GDM1 (cell line): ENCODE measurements at regions not wholly inside any gene's neighbourhood (a gene's known extent, or its start where the extent isn't known, plus 50 kb on each side); places are given as distances from the start of the nearest gene placed in this dataset.

Experiments
- DNase-seq: peaks from one replicate; lab custom pipeline; 2025; lab: John Stamatoyannopoulos, UW

- DNase-seq: no peak
These were observed 287.2 kb downstream of the YTHDC2 start for GRCh38 chr5:113800686-113801085.

- DNase-seq: no peak
These were observed 290.8 kb downstream of the YTHDC2 start for GRCh38 chr5:113804264-113804663.

- DNase-seq: no peak
These were observed 291.4 kb downstream of the YTHDC2 start for GRCh38 chr5:113804943-113805342.

- no peak for DNase-seq
These were observed 292.8 kb downstream of the YTHDC2 start for GRCh38 chr5:113806250-113806649.

- no peak for DNase-seq
These were observed 293.4 kb downstream of the YTHDC2 start for GRCh38 chr5:113806904-113807303.

- DNase-seq: no peak
These were observed 294.0 kb downstream of the YTHDC2 start for GRCh38 chr5:113807427-113807991.

GRCh38 chr5:113808956-113809355 lies 295.5 kb downstream of the YTHDC2 start:
- no peak for DNase-seq

GRCh38 chr5:113809626-113810025 lies 296.1 kb downstream of the YTHDC2 start:
- no peak for DNase-seq

- DNase-seq: no peak
These were observed 300.0 kb downstream of the YTHDC2 start for GRCh38 chr5:113813466-113813865.

GRCh38 chr5:113817683-113818082 lies 304.2 kb downstream of the YTHDC2 start:
- DNase-seq: no peak

GRCh38 chr5:113823696-113824095 lies 310.2 kb downstream of the YTHDC2 start:
- DNase-seq: no peak

- no peak for DNase-seq
These were observed 310.8 kb downstream of the YTHDC2 start for GRCh38 chr5:113824307-113824706.

GRCh38 chr5:113825176-113825575 lies 311.7 kb downstream of the YTHDC2 start:
- no peak for DNase-seq

GRCh38 chr5:113846941-113847340 lies 333.4 kb downstream of the YTHDC2 start:
- DNase-seq: no peak

GRCh38 chr5:113864437-113864836 lies 350.9 kb downstream of the YTHDC2 start:
- DNase-seq: no peak

GRCh38 chr5:113866763-113867162 lies 353.3 kb downstream of the YTHDC2 start:
- DNase-seq: no peak

- DNase-seq: no peak
These were observed 356.1 kb downstream of the YTHDC2 start for GRCh38 chr5:113869611-113870010.

GRCh38 chr5:113871972-113872371 lies 358.5 kb downstream of the YTHDC2 start:
- DNase-seq: no peak

- no peak for DNase-seq
These were observed 361.6 kb downstream of the YTHDC2 start for GRCh38 chr5:113875096-113875495.

- DNase-seq: no peak
These were observed 378.0 kb downstream of the YTHDC2 start for GRCh38 chr5:113891491-113891890.

- DNase-seq: no peak
These were observed 383.3 kb downstream of the YTHDC2 start for GRCh38 chr5:113896789-113897188.

- no peak for DNase-seq
These were observed 384.3 kb downstream of the YTHDC2 start for GRCh38 chr5:113897748-113898147.

- no peak for DNase-seq
These were observed 386.6 kb downstream of the YTHDC2 start for GRCh38 chr5:113900141-113900540.

- DNase-seq: no peak
These were observed 387.3 kb downstream of the YTHDC2 start for GRCh38 chr5:113900816-113901215.

- DNase-seq: no peak
These were observed 388.2 kb downstream of the YTHDC2 start for GRCh38 chr5:113901718-113902117.
